ENCODE measurements at regions not wholly inside any gene's neighbourhood (a gene's known extent, or its start where the extent isn't known, plus 50 kb on each side); places are given as distances from the start of the nearest gene placed in this dataset.

- Histone ChIP-seq H3K27ac (ENCODE audit: extremely low read length, insufficient read depth, low read length) (no peak overlapping the region), H3K79me2 (ENCODE audit: insufficient read depth, low read length) (no peaks in the 10 kb centered on the region), H3K4me1 (ENCODE audit: insufficient read depth, low read length) (no peaks in the 10 kb centered on the region), H3K4me3 (replicated peaks in 1 of 3; ENCODE audit: insufficient read depth in 1 of 3, low read depth in 2 of 3, low read length in 3 of 3) (no peak overlapping the region), H3K4me2 (ENCODE audit: low read depth, low read length) (no peak overlapping the region), H4K20me1 (ENCODE audit: insufficient read depth, low read length) (no peaks in the 10 kb centered on the region), H3K36me3 (replicated peaks in 1 of 2; ENCODE audit: control insufficient read depth in 1 of 2, insufficient read depth in 2 of 2, low read length in 2 of 2) (no peaks in the 10 kb centered on the region), H2AFZ (ENCODE audit: low read length) (no peak overlapping the region), H3K9ac (ENCODE audit: insufficient read depth, low read depth, low read length) (no peak overlapping the region), H3K27me3 (ENCODE audit: control insufficient read depth in 1 of 2, insufficient read depth in 2 of 2, low read length in 2 of 2) (no peaks in the 10 kb centered on the region; a peak in 1 of 5 replicates), H3K9me3 (ENCODE audit: low read length) (peaks cover 10% of the 10 kb centered on the region)
- ChIA-PET CTCF (ENCODE audit: low intra/inter-chr PET ratio, low total read pairs) (no interaction called here), POLR2A (no interaction called here)
- no peak for FAIRE-seq
- DNase-seq (ENCODE audit: low spot score): no peak
- TF ChIP-seq ZNF317 (CRISPR knock-in tag; IDR thresholded peaks at IDR 0.05) (peak; percentile 95), MAFG (CRISPR knock-in tag; IDR thresholded peaks at IDR 0.05) (no peak)
- in situ Hi-C loops (cut with HindIII; ENCODE audit: extremely low pct_ligation_motif_present, low pct_unique_long_range_greater_than_20kb): no loop called here
- no peak for ATAC-seq
- intact Hi-C loops (cut with micrococcal nuclease; ENCODE audit: unreplicated experiment): no loop called here
- WGBS (ENCODE audit: low lambda C conversion rate): 4% methylated on average over 1 of the region's 1 CpG
- BruUV-seq (replicated peaks): no TSS peak
These were observed 325.2 kb upstream of the POGK start for GRCh38 chr1:166514067-166514466.

- FAIRE-seq (no peak), ATAC-seq (no peak), DNase-seq (ENCODE audit: low spot score) (no peak)
- Histone ChIP-seq H4K20me1 (ENCODE audit: insufficient read depth, low read length) (no peaks in the 10 kb centered on the region), H3K36me3 (replicated peaks in 1 of 2; ENCODE audit: control insufficient read depth in 1 of 2, insufficient read depth in 2 of 2, low read length in 2 of 2) (no peaks in the 10 kb centered on the region), H3K4me2 (ENCODE audit: low read depth, low read length) (no peak overlapping the region), H3K4me3 (replicated peaks in 1 of 3; ENCODE audit: insufficient read depth in 1 of 3, low read depth in 2 of 3, low read length in 3 of 3) (no peak overlapping the region), H3K27me3 (ENCODE audit: control insufficient read depth in 1 of 2, insufficient read depth in 2 of 2, low read length in 2 of 2) (no peaks in the 10 kb centered on the region; a peak in 1 of 5 replicates), H3K4me1 (ENCODE audit: insufficient read depth, low read length) (no peaks in the 10 kb centered on the region), H3K27ac (ENCODE audit: extremely low read length, insufficient read depth, low read length) (no peak overlapping the region), H3K79me2 (ENCODE audit: insufficient read depth, low read length) (no peaks in the 10 kb centered on the region), H2AFZ (ENCODE audit: low read length) (no peak overlapping the region), H3K9ac (ENCODE audit: insufficient read depth, low read depth, low read length) (no peak overlapping the region), H3K9me3 (ENCODE audit: low read length) (peaks cover 18% of the 10 kb centered on the region; the same call in 1 of the 2 replicates)
- BruUV-seq (replicated peaks): no TSS peak
- 1% methylated on average over 2 of the region's 2 CpGs for WGBS (ENCODE audit: low lambda C conversion rate)
- intact Hi-C loops (cut with micrococcal nuclease; ENCODE audit: unreplicated experiment) (no loop called here), in situ Hi-C loops (cut with HindIII; ENCODE audit: extremely low pct_ligation_motif_present, low pct_unique_long_range_greater_than_20kb) (no loop called here)
- POLR2A ChIA-PET: no interaction called here
- TF ChIP-seq ZBTB42 (CRISPR knock-in tag; IDR thresholded peaks at IDR 0.05) (no peak), ESRRA (CRISPR knock-in tag; IDR thresholded peaks at IDR 0.05; ENCODE audit: low read depth) (no peak), FUBP1 (CRISPR knock-in tag; IDR thresholded peaks at IDR 0.05; ENCODE audit: borderline replicate concordance) (no peak), TFE3 (CRISPR knock-in tag; IDR thresholded peaks at IDR 0.05) (no peak), ZNF776 (CRISPR knock-in tag; IDR thresholded peaks at IDR 0.05) (no peak), ETV6 (CRISPR knock-in tag; conservative IDR thresholded peaks at IDR 0.05) (no peak), SNAPC2 (CRISPR knock-in tag; IDR thresholded peaks at IDR 0.05) (no peak)
- CTCF ChIA-PET (ENCODE audit: low intra/inter-chr PET ratio, low total read pairs): no interaction called here
These were observed 311.5 kb upstream of the POGK start for GRCh38 chr1:166527752-166528151.

All from HepG2 (cell line).